Gastrocnemius medialis (tissue), 4 donors: ENCODE measurements at regions not wholly inside any gene's neighbourhood (a gene's known extent, or its start where the extent isn't known, plus 50 kb on each side); places are given as distances from the start of the nearest gene placed in this dataset.

ENCODE experiments used
- ATAC-seq, 2 donors: fragments of 150-250 bp; one replicate each; pipeline ENCODE4 v1.9.1; 2016
- DNase-seq, 2 donors: peaks; one replicate each; pipeline ENCODE4 v3.0.0-alpha.2; 2019
- H3K27ac ChIP-seq, 4 donors: fragments of 200-600 bp; sonication (generic); 1 replicate in 1 of 4; 2 replicates in 3 of 4; pipeline ENCODE4 v1.5.1; 2016 to 2018; ENCODE audit warnings: mild to moderate bottlenecking in 2 of 4, moderate library complexity in 1 of 4
- H3K27me3 ChIP-seq, 3 donors: fragments of 200-600 bp; sonication (generic) in 2 of 3; 1 replicate in 1 of 3; 2 replicates in 2 of 3; pipeline versions ENCODE4 v1.5.1 to v1.6.0; 2016 to 2019; ENCODE audit warnings: mild to moderate bottlenecking in 1 of 3, moderate library complexity in 1 of 3
- H3K36me3 ChIP-seq, 2 donors: fragments of 200-600 bp; sonication (generic) in 1 of 2; one replicate each; pipeline ENCODE4 v1.5.1; 2017 to 2018
- H3K4me1 ChIP-seq, 2 donors: fragments of 200-600 bp; sonication (generic) in 1 of 2; one replicate each; pipeline ENCODE4 v1.5.1; 2016 to 2017; ENCODE audit warnings: mild to moderate bottlenecking in 2 of 2
- H3K4me3 ChIP-seq, 4 donors: fragments of 200-600 bp; sonication (generic) in 3 of 4; 1 replicate in 1 of 4; 2 replicates in 3 of 4; pipeline ENCODE4 v1.5.1; 2016 to 2019; ENCODE audit warnings: mild to moderate bottlenecking in 2 of 4
- H3K9me3 ChIP-seq, 3 donors: fragments of 200-600 bp; sonication (generic) in 2 of 3; 1 replicate in 1 of 3; 2 replicates in 2 of 3; pipeline ENCODE4 v1.5.1; 2016 to 2019
- CTCF ChIP-seq, 5 experiments: fragments of 450-650 bp in 3 of 5; fragments of 200-600 bp in 2 of 5; sonication (generic) in 2 of 5; IDR thresholded peaks in 4 of 5; conservative IDR thresholded peaks in 1 of 5; 1 replicate in 4 of 5; 2 replicates in 1 of 5; pipeline ENCODE4 v1.5.1; 2016 to 2019; ENCODE audit warnings: antibody characterized with exemption in 5 of 5, mild to moderate bottlenecking in 3 of 5, moderate library complexity in 3 of 5
- POLR2A ChIP-seq, 2 donors: fragments of 450-650 bp; IDR thresholded peaks; one replicate each; pipeline ENCODE4 v1.6.1; 2017; ENCODE audit warnings: antibody characterized with exemption in 2 of 2, mild to moderate bottlenecking in 2 of 2, moderate library complexity in 2 of 2
- in situ Hi-C, 4 donors: fragments of 200-750 bp; cut with MboI; loops; one replicate each; pipeline versions ENCODE4 v1.15.0 to v1.8.0; 2017; ENCODE audit warnings: low sequenced_read_pairs in 4 of 4
- intact Hi-C: fragments of 100-400 bp; cut with DNase I; formaldehyde crosslinking; loops from one replicate; pipeline ENCODE4 v1.15.1; 2023; ENCODE audit warnings: low total_unique reads

DNA sequence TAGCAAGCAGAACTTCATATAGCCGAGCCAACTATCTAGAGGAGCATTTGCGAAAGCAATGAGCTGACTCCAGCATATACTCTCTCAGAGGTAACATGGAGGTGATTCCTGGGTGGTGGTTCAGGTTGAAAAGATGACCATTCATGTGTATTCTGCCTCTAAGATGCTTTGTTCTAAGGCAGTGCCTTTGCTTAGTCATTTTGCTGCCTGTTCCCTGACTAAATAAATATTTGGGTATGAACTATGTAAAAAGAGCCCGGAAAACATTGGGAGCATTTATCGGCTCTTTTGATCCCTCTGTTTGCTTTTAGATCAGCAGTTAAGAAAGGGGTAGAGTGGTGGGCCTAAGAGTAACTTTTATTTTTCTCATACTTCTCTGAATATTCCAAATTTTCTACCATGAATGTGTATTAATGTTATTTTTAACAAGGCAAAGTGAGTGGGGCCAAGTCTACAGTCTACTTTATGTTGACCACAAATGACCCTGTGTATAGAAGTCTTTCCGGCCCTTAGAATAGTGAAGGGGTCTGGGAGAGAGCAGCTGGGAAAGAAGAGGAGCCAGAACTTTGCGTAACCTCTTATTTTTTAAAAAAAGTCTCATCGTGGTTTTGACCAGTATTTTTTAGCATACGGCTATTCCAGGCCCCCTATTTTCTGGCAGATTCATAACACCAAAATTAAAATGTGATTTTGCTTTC, 206.5 kb upstream of the EYA4 start:
- TF ChIP-seq POLR2A (IDR thresholded peaks at IDR 0.05) (no peak), CTCF (IDR thresholded peaks at IDR 0.05 in 4 of 5, conservative IDR thresholded peaks at IDR 0.05 in 1 of 5) (no peak)
- DNase-seq (no peak), ATAC-seq (no peak)
- H3K4me1 ChIP-seq, result no peaks in the 10 kb centered on the region
- no peak overlapping the region for H3K27ac ChIP-seq
- H3K9me3 ChIP-seq, result no peaks in the 10 kb centered on the region
- in situ Hi-C loops (no loop called here), intact Hi-C loops (no loop called here)
- H3K4me3 ChIP-seq, result no peak overlapping the region
- H3K36me3 ChIP-seq, result no peaks in the 10 kb centered on the region
- no peaks in the 10 kb centered on the region for H3K27me3 ChIP-seq

GRCh38 chr6:133040094-133040802, 200.9 kb upstream of the EYA4 start:
- intact Hi-C loops (no loop called here), in situ Hi-C loops (no loop called here)
- no peak overlapping the region for H3K4me3 ChIP-seq
- no peaks in the 10 kb centered on the region for H3K36me3 ChIP-seq
- H3K27me3 ChIP-seq, result no peaks in the 10 kb centered on the region
- DNase-seq (no peak), ATAC-seq (peak in 1 of 2 donors; percentile 19)
- TF ChIP-seq CTCF (IDR thresholded peaks at IDR 0.05 in 4 of 5, conservative IDR thresholded peaks at IDR 0.05 in 1 of 5) (peak in 3 of 5 experiments; percentile 18 to 50 (median 26)), POLR2A (IDR thresholded peaks at IDR 0.05) (no peak)
- H3K27ac ChIP-seq, result no peak overlapping the region
- H3K4me1 ChIP-seq, result no peaks in the 10 kb centered on the region
- no peaks in the 10 kb centered on the region for H3K9me3 ChIP-seq

DNA sequence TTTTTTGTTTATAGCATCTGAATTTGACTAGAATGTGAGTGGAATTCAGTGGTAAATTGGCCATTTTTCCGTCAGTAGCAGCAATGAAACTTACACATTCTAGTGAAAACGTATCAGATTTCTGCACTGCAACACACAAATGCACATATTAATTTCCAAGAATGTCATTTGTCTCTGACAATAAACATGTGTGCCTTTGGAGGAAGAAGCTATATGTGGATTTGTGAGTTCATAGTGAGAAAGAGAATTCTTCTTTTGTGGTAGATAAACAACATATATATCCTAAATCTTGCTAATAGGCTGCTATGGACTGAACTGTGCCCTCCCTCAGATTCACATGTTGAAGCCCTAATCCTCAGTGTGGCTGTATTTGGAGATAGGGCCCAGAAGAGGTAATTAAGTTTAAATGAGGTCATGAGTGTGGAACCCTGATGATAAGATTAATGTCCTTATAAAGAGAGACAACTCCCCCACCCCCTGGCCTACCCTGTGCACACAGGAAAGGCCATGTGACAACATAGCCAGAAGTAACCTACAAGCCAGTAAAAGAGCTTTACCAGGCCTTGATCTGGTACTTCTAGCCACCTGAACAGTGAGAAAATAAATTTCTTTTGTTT, 200.2 kb upstream of the EYA4 start:
- ATAC-seq (no peak), DNase-seq (no peak)
- Histone ChIP-seq H3K36me3 (no peaks in the 10 kb centered on the region), H3K4me3 (no peak overlapping the region), H3K27ac (no peak overlapping the region), H3K27me3 (no peaks in the 10 kb centered on the region), H3K9me3 (no peaks in the 10 kb centered on the region), H3K4me1 (no peaks in the 10 kb centered on the region)
- in situ Hi-C loops (no loop called here), intact Hi-C loops (no loop called here)
- TF ChIP-seq CTCF (IDR thresholded peaks at IDR 0.05 in 4 of 5, conservative IDR thresholded peaks at IDR 0.05 in 1 of 5) (no peak), POLR2A (IDR thresholded peaks at IDR 0.05) (no peak)

DNA sequence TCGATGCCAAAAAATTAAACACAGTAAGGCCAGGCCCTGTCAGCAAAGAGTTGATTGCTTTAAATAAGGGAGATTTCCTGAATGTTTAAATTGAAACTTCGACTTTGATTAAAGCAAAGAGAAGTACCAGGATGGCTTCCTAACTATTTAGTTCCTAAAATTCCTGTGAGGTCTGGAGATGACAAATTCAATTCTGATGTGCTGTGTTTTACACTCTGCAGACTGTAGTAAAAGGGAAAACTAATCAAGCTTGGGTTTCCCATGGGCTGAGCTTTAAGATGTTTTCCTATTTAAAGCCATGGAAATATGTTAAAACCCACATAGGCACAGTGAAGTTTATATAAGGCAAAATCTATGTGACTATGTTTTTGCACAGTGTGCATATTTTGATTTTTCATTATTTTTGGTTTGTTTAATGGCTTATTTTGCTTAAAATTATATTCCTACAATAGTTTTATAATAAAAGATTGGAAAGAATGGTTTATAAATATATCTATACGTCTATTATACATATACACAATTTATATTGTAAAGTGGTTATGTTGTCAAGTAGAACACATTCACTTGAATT, 198.5 kb upstream of the EYA4 start:
- no peak for DNase-seq
- Histone ChIP-seq H3K27me3 (no peaks in the 10 kb centered on the region), H3K4me1 (peaks cover 0 to 9% of the 10 kb centered on the region in 2 donors), H3K27ac (no peak overlapping the region), H3K36me3 (no peaks in the 10 kb centered on the region), H3K9me3 (no peaks in the 10 kb centered on the region), H3K4me3 (no peak overlapping the region)
- no peak for ATAC-seq
- TF ChIP-seq CTCF (IDR thresholded peaks at IDR 0.05 in 4 of 5, conservative IDR thresholded peaks at IDR 0.05 in 1 of 5) (no peak), POLR2A (IDR thresholded peaks at IDR 0.05) (no peak)
- in situ Hi-C loops (no loop called here), intact Hi-C loops (no loop called here)
